Keratinocyte (primary cell): ENCODE measurements at regions not wholly inside any gene's neighbourhood (a gene's known extent, or its start where the extent isn't known, plus 50 kb on each side); places are given as distances from the start of the nearest gene placed in this dataset.

Source experiments
- CTCF ChIP-seq, 3 experiments: IDR thresholded peaks in 1 of 3; conservative IDR thresholded peaks in 1 of 3; optimal IDR thresholded peaks in 1 of 3; 2 replicates in 2 of 3; 3 replicates in 1 of 3; pipeline versions ENCODE3 to v1.5.1; 2011; ENCODE audit warnings: low read length in 3 of 3, mild to moderate bottlenecking in 3 of 3, moderate library complexity in 2 of 3, control low read depth in 1 of 3, inconsistent platforms in 1 of 3; ENCODE audit not compliant: insufficient read depth in 2 of 3; ENCODE audit errors: extremely low read depth in 1 of 3
- EZH2 ChIP-seq: IDR thresholded peaks from one replicate; pipeline ENCODE4 v1.6.1; 2012; ENCODE audit warnings: inconsistent platforms, mild to moderate bottlenecking, low read length, moderate library complexity

GRCh38 chr12:91239481-91239880, 56.9 kb upstream of the DCN start:
- TF ChIP-seq CTCF (optimal IDR thresholded peaks at IDR 0.05 in 1 of 3, IDR thresholded peaks at IDR 0.05 in 1 of 3, conservative IDR thresholded peaks at IDR 0.05 in 1 of 3; ENCODE audit: extremely low read depth in 1 of 3, insufficient read depth in 2 of 3, low read length in 3 of 3) (no peak), EZH2 (no peak)
